HAP-1 (cell line): ENCODE measurements at regions not wholly inside any gene's neighbourhood (a gene's known extent, or its start where the extent isn't known, plus 50 kb on each side); places are given as distances from the start of the nearest gene placed in this dataset.
"Not testable (repeated sequence)": the region's sequence is repeated elsewhere in the genome, so short reads cannot be mapped to it uniquely, and the experiment has no call there.

Experiments
- DNase-seq, 2 experiments: peaks; one replicate each; pipeline ENCODE4 v3.0.0-alpha.2; 2016 to 2020; ENCODE audit warnings: low spot score in 2 of 2
- H3K27me3 ChIP-seq: fragments of 250-450 bp; sonication (Bioruptor Pico); 2 replicates; pipeline ENCODE4 v1.5.1; 2020; ENCODE audit warnings: low read depth, mild to moderate bottlenecking, moderate library complexity
- H3K36me3 ChIP-seq: fragments of 250-450 bp; sonication (Bioruptor Pico); replicated peaks from 2 replicates; pipeline ENCODE4 v1.5.1; 2020; ENCODE audit warnings: mild to moderate bottlenecking
- H3K4me1 ChIP-seq: fragments of 250-450 bp; sonication (Bioruptor Pico); 2 replicates; pipeline ENCODE4 v1.5.1; 2020; ENCODE audit warnings: mild to moderate bottlenecking
- H3K4me3 ChIP-seq: fragments of 250-450 bp; sonication (Bioruptor Pico); 2 replicates; pipeline ENCODE4 v1.5.1; 2020; ENCODE audit warnings: mild to moderate bottlenecking, moderate library complexity
- H3K9me3 ChIP-seq: fragments of 250-450 bp; sonication (Bioruptor Pico); 2 replicates; pipeline ENCODE4 v1.5.1; 2020; ENCODE audit warnings: mild to moderate bottlenecking, moderate library complexity
- in situ Hi-C: fragments of 300-500 bp; cut with MboI; formaldehyde crosslinking; loops from 3 replicates; pipeline ENCODE4 v1.14.3; 2020; ENCODE audit warnings: low sequenced_read_pairs, inconsistent platforms, mixed read lengths

DNA sequence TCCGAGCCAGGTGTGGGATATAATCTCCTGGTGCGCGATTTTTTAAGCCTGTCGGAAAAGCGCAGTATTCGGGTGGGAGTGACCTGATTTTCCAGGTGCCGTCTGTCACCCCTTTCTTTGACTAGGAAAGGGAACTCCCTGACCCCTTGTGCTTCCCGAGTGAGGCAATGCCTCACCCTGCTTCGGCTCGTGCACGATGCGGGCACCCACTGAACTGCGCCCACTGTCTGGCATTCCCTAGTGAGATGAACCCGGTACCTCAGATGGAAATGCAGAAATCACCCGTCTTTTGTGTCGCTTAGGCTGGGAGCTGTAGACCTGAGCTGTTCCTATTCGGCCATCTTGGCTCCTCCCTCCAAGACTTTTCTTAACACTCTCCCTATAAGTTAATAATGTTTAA lies 1042.3 kb downstream of the EFNA5 start:
- not testable (repeated sequence) for H3K4me1 ChIP-seq, H3K27me3 ChIP-seq, H3K36me3 ChIP-seq

DNA sequence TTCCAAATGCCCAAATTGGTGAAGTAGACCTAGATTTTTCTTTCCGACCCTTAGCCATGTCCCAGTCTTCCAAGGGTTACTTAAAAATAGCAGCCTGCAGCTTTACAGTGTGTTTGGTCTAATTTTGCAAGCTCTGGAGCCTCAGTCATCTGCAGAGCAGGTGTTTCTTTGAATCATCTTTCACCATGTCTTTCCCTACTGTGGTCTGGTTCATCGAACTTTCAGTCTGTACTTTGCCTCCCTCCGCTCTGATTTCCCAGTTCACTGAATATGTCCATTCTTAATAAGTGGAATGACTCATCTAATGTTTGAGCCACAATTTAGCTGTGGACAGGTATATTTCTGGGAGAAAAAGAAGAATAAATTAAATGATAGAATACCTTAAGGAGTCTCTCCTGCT lies 1060.7 kb downstream of the EFNA5 start:
- H3K27me3 ChIP-seq = no peaks in the 10 kb centered on the region
- no peaks in the 10 kb centered on the region for H3K4me1 ChIP-seq
- H3K4me3 ChIP-seq = no peak overlapping the region
- no peaks in the 10 kb centered on the region; the same call in 1 of the 2 replicates for H3K9me3 ChIP-seq
- in situ Hi-C loops = no loop called here
- H3K36me3 ChIP-seq = no peaks in the 10 kb centered on the region
- DNase-seq = no peak

More for the DNA sequence above, 1042.3 kb downstream of the EFNA5 start:
- in situ Hi-C loops, H3K4me3 ChIP-seq, H3K9me3 ChIP-seq, DNase-seq: not testable (repeated sequence)

DNA sequence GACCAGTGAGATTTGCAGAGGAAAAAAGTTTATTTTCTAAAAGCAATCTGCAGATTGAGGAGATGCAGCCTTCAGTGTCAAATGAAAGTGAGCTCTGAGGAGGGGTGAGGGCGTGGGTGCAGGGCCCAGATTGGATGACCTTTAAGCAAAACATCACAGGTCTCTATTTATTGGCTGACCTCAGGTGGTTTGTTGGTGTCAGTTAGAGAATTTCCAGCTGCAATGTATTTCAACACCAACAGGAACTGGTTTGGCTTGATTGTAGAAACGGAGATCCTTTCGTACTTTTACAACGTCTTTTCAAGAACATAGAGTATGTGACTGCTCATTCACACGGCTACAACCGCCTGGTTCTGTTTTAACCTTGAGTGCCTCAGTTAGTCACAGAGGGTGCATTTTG lies 1069.1 kb downstream of the EFNA5 start:
- Histone ChIP-seq H3K4me3 (no peak overlapping the region), H3K27me3 (no peaks in the 10 kb centered on the region), H3K36me3 (no peaks in the 10 kb centered on the region), H3K4me1 (no peaks in the 10 kb centered on the region), H3K9me3 (no peaks in the 10 kb centered on the region)
- no peak for DNase-seq
- in situ Hi-C loops = no loop called here

DNA sequence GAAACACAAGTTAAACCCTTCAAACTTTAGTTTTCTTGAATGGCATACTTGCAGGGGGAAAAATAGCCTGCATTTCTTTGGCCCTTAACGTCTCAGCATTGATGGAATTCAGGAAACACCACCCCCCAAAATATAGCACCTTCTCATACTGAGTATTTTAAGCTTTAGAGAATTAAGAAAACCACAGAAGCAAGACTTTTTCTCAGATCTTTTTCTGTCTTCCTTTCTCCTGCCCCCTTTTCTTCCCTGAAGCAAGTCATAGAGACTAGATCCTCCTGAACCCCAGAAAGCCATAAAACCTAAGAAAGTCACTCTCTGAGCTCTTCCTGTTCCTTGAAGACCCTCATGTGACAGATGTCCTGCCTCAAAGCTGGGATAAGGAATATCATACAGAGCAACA lies 1069.9 kb downstream of the EFNA5 start:
- no peaks in the 10 kb centered on the region for H3K27me3 ChIP-seq
- no peaks in the 10 kb centered on the region for H3K36me3 ChIP-seq
- H3K9me3 ChIP-seq = no peaks in the 10 kb centered on the region
- DNase-seq = no peak
- H3K4me3 ChIP-seq = no peak overlapping the region
- H3K4me1 ChIP-seq = no peaks in the 10 kb centered on the region
- in situ Hi-C loops = no loop called here

DNA sequence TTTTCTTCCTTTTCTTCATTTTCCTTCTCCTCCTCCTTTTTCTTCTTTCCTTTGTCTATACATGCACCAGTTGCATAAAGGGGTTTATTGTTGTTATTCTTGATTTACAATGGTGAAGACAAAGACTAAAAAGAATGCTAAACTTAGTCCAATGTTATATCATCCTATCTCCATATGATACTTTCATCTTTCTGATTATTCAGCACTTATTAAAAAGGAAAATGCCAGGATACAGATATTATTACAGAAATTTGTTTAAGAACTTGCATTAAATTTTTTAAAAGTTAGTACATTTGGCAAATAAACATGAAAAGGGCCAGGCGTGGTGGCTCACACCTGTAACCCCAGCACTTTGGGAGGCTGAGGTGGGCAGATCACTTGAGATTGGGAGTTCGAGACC lies 1074.9 kb downstream of the EFNA5 start:
- no peaks in the 10 kb centered on the region for H3K4me1 ChIP-seq
- 0 out of 2 replicates have a peak, but pooled peaks cover 3% of the 10 kb centered on the region for H3K9me3 ChIP-seq
- H3K4me3 ChIP-seq = no peak overlapping the region
- no peaks in the 10 kb centered on the region for H3K36me3 ChIP-seq
- in situ Hi-C loops = no loop called here
- H3K27me3 ChIP-seq = no peaks in the 10 kb centered on the region
- DNase-seq = no peak

DNA sequence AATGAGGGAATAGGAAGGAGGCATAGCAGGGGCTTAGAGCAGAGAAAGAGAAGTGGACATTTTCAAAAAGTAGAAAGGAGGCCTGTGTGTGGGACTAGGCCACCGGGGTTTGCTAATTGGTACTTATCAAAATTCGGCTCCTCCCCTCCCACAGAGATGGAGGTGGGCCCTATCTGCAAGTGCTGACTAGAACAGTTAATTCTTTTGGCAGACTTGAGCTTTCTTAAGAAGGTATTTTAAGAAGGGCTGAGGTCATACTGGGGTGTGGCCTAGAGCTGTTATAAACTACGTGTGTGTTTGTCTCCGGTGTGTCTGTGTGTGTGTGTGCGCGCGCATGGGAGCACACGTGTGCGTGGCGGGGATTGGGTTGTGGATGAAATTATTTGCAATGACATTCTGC lies 1086.5 kb downstream of the EFNA5 start:
- Histone ChIP-seq H3K4me3 (no peak overlapping the region), H3K4me1 (no peaks in the 10 kb centered on the region), H3K9me3 (no peaks in the 10 kb centered on the region), H3K27me3 (no peaks in the 10 kb centered on the region), H3K36me3 (no peaks in the 10 kb centered on the region)
- in situ Hi-C loops = no loop called here
- DNase-seq = no peak

DNA sequence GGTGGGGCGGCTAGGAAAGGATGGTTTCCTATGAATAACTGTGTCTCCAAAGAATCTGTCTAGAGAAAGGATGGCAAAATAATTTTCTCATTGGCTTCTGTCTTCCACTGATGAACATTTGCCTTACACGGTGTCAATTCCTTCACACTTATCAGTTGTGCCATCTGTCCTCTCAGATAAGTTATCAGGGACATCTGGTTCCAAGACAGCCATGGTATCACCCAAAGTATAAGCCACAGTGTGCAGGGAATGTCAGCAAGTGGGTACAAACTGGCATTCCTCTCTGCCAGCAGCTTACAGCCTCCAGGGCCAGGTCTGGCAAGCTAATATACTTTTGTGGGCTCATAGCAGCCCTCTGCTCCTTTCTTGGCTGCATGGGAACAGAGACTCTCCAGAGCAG lies 1092.0 kb downstream of the EFNA5 start:
- H3K4me1 ChIP-seq = no peaks in the 10 kb centered on the region
- no peaks in the 10 kb centered on the region for H3K36me3 ChIP-seq
- no peaks in the 10 kb centered on the region for H3K27me3 ChIP-seq
- in situ Hi-C loops = no loop called here
- no peaks in the 10 kb centered on the region for H3K9me3 ChIP-seq
- H3K4me3 ChIP-seq = no peak overlapping the region
- DNase-seq = no peak

DNA sequence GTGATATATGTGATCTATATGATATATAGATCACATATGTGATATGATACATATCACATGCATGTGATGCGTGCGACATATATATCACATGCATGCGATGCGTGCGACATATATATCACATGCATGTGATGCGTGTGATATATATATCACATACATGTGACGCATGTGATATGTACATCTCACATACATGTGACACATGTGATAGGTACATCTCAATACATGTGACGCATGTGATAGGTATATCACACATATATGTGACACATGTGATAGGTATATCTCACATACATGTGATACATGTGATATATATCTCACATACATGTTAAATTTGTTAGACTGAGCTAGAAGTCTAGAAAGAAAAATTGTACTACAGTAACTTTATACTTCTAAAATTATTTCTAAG lies 1095.9 kb downstream of the EFNA5 start:
- no peak for DNase-seq
- H3K36me3 ChIP-seq = no peaks in the 10 kb centered on the region
- in situ Hi-C loops = no loop called here
- H3K4me3 ChIP-seq = no peak overlapping the region
- no peaks in the 10 kb centered on the region for H3K27me3 ChIP-seq
- H3K4me1 ChIP-seq = no peaks in the 10 kb centered on the region
- H3K9me3 ChIP-seq = no peaks in the 10 kb centered on the region

DNA sequence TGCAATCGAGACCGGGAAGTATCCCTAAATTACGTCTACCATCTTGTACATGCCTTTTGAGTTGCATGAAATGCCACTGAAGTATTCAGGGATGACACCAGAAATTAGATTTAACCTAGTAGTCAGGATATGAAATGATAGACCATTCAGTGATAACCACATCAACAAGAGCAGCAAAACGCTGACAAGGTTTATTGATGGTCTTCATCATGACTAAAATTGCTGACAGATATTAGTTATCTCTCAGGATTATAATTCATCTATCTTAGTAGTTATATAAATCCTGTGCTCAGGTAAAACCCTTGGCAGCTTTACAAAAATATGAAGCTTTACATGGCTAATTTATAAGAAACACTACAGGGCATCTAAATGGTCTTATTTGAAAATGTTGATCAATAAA lies 1104.7 kb downstream of the EFNA5 start:
- no peak overlapping the region for H3K4me3 ChIP-seq
- H3K9me3 ChIP-seq = no peaks in the 10 kb centered on the region
- no peak for DNase-seq
- no peaks in the 10 kb centered on the region for H3K4me1 ChIP-seq
- no peaks in the 10 kb centered on the region for H3K36me3 ChIP-seq
- in situ Hi-C loops = no loop called here
- H3K27me3 ChIP-seq = no peaks in the 10 kb centered on the region

DNA sequence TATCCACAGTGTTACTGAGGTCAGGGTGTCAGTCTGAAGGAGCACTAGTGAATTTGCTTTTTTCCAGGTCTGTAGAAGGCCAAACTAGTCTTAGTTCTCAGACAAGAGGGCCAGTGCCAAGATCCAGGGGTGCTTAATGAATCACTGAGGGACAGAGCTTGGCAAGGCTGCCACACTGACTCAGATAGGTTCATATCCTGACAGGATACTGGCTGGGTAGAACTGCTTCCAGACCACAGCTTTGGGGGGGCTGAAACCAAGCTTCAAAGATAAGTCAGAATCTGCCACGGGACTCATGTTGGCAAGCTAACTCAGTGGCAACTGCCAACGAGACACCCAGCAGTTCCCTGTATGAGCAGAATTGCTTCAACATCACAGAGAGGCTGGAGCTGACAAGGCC lies 1125.4 kb downstream of the EFNA5 start:
- H3K4me3 ChIP-seq = no peak overlapping the region
- peaks cover 4% of the 10 kb centered on the region; the same call in 1 of the 2 replicates for H3K9me3 ChIP-seq
- H3K36me3 ChIP-seq = no peaks in the 10 kb centered on the region
- no peaks in the 10 kb centered on the region for H3K4me1 ChIP-seq
- no peaks in the 10 kb centered on the region for H3K27me3 ChIP-seq
- no peak for DNase-seq
- in situ Hi-C loops = no loop called here

DNA sequence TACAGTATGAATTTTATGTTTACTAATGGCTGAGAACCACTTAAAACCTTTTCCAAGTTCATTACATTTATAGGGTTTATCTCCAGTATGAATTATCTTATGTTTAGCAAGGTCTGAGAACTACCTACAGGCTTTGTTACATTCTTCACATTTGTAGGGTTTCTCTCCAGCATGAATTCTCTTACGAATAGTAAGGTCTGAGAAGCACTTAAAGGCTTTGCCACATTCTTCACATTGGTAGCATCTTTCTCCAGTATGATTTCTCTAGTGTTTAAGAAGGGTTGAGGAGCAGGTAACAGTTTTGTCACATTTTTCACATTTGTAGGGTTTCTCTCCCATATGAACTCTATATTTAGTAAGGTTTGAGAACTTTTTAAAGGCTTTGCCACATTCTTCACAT lies 1127.4 kb downstream of the EFNA5 start:
- H3K4me3 ChIP-seq = no peak overlapping the region
- DNase-seq = no peak
- H3K27me3 ChIP-seq = no peaks in the 10 kb centered on the region
- in situ Hi-C loops = no loop called here
- H3K4me1 ChIP-seq = no peaks in the 10 kb centered on the region
- H3K36me3 ChIP-seq = no peaks in the 10 kb centered on the region
- peaks cover 4% of the 10 kb centered on the region; the same call in 1 of the 2 replicates for H3K9me3 ChIP-seq

DNA sequence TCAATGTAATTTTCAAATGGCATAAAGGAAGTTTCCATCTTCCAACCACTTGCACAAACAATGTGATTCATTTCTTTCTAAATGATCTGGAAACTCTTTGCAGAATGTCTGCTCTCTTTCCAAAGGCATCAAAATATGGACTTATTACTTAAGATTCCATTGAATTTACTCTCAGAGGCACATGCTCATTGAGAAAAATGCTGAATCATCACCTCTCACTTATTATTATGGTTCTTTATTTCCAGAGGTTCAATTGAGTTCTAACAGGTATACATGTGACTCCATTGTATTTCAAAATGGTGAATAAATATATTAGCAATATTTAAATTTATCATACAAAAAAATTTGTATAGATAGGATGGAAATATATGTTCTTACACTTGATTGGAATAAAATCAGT lies 1140.6 kb downstream of the EFNA5 start:
- no peak for DNase-seq
- Histone ChIP-seq H3K4me3 (no peak overlapping the region), H3K36me3 (no peaks in the 10 kb centered on the region), H3K4me1 (no peaks in the 10 kb centered on the region), H3K9me3 (no peaks in the 10 kb centered on the region), H3K27me3 (no peaks in the 10 kb centered on the region)
- in situ Hi-C loops = no loop called here

DNA sequence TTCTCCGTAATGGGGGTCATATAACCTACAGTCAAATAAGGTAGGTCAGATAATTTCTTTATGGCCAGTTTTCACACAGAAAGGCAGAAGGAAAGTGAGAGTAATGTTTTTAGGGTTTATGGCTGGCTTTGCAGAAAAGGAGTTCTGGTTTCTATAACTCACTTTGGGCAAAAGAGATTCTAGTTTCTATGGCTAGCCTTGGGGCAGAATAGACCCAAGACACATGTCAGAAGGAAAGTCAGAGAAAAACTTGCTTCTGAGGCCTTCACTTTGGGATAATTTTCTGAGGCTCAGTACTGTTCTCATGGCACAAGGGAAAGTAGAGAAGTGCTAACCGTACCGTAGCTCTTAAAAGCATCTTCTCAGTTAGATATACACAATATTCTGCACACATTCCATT lies 1145.3 kb downstream of the EFNA5 start:
- Histone ChIP-seq H3K36me3 (no peaks in the 10 kb centered on the region), H3K9me3 (no peaks in the 10 kb centered on the region), H3K4me1 (no peaks in the 10 kb centered on the region), H3K27me3 (no peaks in the 10 kb centered on the region), H3K4me3 (no peak overlapping the region)
- in situ Hi-C loops = no loop called here
- DNase-seq = no peak

DNA sequence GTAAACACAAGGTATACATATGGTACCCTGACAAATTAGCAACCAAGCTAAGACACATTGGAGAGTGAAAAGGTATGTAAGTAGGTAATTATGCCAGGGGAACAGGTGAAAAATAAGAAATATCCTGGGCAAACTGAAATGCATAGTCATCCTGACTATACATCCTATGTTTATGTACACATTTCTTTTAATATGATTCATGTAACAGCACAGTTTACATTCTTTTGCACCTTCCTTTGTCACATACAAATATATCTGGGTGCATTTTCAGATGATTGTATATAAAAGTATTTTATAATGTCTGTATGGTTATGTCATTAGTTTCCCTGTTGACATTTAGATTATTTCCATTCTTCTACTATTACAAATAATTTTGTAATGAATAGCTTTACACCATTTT lies 1146.9 kb downstream of the EFNA5 start:
- Histone ChIP-seq H3K27me3 (no peaks in the 10 kb centered on the region), H3K36me3 (no peaks in the 10 kb centered on the region), H3K9me3 (no peaks in the 10 kb centered on the region), H3K4me1 (no peaks in the 10 kb centered on the region), H3K4me3 (no peak overlapping the region)
- in situ Hi-C loops = no loop called here
- no peak for DNase-seq

DNA sequence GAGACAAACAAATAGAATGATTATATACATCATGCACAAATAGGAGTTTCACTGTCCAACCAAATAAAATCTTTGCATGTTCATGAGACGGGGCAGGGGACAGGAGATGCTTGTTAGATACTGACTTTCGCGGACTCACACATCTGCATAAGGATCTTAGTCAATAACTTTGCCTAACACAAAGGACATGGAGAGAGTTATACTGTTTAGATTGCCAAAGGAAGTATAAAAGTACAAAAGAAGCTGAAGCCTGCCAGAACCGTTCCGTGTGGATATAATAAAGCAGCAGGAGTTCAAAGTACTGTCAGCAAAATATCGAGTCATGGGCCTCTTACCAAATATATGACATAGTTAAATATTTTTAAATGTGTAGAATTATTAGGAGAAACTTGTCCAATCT lies 1148.4 kb downstream of the EFNA5 start:
- Histone ChIP-seq H3K36me3 (no peaks in the 10 kb centered on the region), H3K4me1 (no peaks in the 10 kb centered on the region), H3K9me3 (no peaks in the 10 kb centered on the region), H3K27me3 (no peaks in the 10 kb centered on the region), H3K4me3 (no peak overlapping the region)
- in situ Hi-C loops = no loop called here
- DNase-seq = no peak
